GM18868 (cell line): ENCODE measurements at regions not wholly inside any gene's neighbourhood (a gene's known extent, or its start where the extent isn't known, plus 50 kb on each side); places are given as distances from the start of the nearest gene placed in this dataset.
"Not testable (repeated sequence)": the region's sequence is repeated elsewhere in the genome, so short reads cannot be mapped to it uniquely, and the experiment has no call there.

ENCODE experiments used
- ATAC-seq: cut with Tn5 transposase; IDR thresholded peaks from one replicate; pipeline ENCODE4 v1.9.1; 2021; ENCODE audit warnings: mild to moderate bottlenecking, moderate library complexity; ENCODE audit not compliant: unreplicated experiment

DNA sequence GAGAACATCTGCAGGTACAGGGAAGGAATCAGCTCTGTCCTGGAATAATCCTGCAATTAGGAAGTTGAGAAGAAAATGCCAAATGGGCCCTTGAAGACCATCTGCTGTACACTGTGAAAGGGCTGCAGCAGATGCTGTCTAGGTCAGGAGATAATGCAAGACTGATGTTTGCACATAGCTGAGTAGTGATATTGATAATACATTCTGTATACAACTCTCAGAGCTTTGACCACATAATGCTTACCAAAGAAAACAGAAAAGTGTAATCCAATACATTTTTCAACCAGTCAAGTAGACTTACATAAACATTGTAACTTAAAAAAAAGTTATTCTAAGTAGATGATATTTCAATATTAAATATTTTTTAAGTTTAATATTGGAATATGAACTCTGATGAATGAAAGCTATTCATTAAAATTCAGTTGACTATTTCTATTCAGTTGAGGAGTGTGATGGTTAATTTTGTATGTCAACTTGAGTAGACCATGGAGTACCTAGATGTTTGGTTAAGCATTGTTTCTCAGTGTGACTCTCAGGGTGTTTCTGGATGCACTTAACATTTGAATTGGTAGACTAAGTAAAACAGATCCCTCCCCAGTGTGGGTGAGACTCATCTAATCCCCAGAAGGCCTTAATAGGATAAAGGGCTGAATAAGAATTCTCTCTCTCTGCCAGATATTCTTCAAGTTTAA lies 380.1 kb upstream of the PRR16 start:
- ATAC-seq = no peak

DNA sequence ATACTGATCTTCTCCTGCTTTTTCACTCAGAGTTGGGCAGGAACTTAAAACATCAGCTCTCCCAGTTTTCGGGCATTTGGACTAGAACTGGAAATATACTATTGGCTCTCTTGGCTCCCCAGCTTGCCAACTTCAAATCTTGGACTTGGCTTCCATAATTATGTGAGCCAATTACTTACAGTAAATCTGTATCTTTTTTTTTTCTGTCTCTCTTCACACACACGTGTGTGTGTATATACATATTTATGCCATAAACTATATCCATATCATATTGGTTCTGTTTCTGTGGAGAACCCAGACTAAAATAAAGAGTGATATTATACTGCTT lies 379.6 kb upstream of the PRR16 start:
- no peak for ATAC-seq

GRCh38 chr5:120086081-120086480 lies 378.0 kb upstream of the PRR16 start:
- ATAC-seq = no peak

DNA sequence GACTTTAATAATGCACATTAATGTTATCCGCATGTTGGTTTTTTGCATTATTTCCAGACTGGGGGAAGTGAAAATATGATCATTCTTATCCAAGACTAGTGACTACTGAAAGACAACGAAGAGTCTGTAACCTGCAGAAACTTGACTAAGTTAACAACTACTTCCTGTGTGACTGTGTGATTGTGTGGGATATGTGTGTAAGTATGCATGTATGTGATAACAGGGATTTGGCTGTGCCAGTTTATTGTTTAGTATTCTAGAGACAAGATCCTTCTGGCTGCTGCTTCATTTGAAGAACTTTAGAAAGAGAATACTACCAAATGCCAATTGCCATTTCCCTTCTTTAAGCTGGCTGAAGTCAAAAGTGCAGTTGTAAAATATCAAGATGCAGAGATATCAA lies 375.7 kb upstream of the PRR16 start:
- ATAC-seq = no peak

- ATAC-seq = no peak
Observed at GRCh38 chr5:120088836-120089235, 375.3 kb upstream of the PRR16 start.

DNA sequence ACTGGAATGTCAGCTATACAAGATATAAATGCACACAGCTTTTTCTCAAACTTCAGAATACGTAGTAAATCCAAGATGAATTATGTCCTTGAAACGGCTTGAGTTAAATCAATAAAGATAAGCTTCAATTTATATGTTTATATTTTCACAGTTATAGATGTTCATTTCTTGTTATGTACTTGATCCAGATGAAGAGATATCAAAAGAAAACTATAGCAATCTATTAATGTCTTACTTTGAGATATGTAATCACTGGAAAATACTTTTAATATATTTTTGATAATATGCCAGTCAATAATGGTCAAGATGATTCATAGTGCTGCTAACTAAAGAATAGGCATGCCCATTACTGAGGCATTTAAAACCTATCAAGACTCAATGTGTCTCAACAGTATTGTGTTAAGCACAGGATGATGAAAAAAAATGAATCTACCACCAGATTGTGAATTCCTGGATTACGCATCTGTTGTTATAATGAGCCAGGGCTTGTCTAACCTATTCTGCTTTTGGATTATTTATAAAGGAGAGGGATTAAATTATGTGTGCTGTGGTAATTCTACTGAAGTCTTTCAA lies 372.6 kb upstream of the PRR16 start:
- no peak for ATAC-seq

GRCh38 chr5:120092649-120093048 lies 371.5 kb upstream of the PRR16 start:
- ATAC-seq = peak; percentile 14

GRCh38 chr5:120093178-120093577 lies 370.9 kb upstream of the PRR16 start:
- ATAC-seq = peak; percentile 68

- peak; percentile 66 for ATAC-seq
Observed at GRCh38 chr5:120096413-120096812, 367.7 kb upstream of the PRR16 start.

DNA sequence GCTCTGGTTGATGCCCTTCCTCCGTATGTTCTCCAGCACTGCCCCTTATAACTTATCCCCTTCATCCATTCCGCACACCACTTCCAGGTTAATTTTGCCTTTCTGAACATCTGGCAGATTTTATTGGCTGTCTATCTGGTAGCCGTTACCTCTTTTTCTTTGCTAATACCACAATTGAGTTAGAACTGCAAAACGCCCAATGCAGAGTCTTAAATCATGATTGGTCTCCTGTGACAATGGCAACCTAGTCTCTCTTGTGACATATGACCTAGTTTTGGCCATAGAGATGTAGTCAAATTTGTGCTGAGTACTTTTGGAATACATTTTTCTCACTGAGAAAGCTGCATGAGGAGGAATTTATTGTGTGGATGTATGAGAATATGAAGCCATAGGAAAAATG lies 365.7 kb upstream of the PRR16 start:
- no peak for ATAC-seq

DNA sequence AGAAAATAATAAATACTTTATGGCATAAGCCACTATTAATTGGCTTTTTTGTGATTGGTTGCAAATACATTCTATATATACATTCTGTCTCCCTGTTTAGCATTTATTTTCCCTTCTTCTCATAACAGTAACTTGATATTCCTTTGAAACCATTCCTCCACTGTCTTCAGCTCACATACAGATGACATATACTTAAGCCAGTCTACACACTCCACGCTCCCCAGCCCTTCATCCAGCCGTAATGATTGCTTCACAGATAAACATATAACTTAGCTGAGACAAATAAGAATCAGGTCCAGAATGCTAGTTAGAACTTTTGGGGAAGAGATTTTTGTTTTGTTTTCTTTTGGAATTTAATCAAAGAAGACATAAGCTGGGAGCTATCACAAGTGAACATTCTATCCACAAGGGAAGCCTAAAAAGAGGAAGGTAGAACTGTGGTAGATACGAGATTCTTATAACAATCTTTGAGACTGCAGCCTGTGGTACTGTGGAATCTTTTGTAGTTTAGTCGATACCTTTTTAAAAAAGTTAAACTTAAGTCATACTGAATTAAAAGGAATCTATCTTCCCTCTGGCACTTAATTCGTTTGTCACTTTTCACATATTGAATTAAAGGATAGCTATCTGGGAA lies 365.1 kb upstream of the PRR16 start:
- ATAC-seq = no peak

DNA sequence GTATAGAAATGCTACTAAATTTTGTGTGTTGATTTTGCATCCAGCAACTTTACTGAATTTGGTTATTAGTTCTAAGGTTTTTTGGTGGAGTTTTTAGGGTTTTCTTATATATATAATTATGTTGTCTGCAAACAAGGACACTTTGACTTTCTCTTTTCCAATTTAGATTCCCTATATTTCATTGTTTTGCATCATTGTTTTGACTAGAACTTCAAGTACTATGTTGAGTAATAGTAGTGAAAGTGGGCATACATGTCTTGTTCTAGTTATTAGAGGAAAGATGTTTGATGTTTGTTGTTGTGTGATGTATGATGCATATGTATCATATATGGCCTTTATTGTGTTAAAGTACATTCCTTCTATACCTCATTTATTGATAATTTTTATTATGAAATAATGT lies 362.3 kb upstream of the PRR16 start:
- ATAC-seq = no peak

DNA sequence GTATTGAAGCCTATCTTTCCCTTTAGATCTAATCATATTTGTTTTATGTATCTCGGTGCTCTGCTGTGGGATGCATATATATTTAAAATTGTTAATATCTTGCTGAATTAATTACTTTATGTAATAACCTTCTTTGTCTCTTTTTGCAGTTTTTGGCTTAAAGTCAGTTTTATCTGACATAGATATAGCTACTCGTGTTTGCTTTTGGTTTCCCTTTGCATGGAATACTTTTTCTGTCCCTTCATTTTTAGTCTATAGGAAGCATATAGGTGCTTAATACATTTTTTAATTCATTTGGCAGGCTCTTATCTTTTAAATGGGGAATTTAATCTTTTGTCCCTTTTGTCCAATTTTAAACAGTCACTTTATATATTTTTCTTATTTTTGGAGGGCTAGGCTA lies 360.6 kb upstream of the PRR16 start:
- ATAC-seq = peak; percentile 51

DNA sequence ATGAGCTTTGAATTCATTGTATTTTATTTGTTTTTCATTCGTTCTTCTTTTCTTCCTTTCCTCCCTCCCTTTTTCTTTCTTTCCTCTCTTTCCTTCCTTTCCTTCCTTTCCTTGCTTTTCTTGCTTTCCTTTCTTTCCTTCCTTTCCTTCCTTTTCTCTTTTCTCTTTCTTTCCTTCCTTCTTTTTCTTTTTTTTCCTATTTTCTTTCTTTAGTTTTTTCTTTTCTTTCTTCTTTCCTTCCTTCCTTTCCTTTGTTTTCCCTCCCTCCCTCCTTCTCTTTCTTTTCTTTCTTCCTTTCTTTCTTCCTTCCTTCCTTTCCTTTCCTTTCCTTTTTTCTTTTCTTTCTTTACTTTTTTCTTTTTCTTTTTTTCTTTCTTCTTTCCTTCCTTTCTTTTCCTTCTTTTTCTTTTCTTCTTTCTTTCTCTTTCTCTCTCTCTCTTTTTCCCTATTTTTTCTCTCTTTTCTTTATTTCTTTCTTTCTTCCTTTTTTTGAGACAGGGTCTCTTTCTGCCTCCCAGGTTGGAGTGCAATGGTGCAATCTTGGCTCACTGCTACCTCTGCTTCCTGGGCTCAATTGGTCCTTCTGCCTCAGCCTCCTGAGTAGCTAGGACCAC lies 357.1 kb upstream of the PRR16 start:
- ATAC-seq = no peak

DNA sequence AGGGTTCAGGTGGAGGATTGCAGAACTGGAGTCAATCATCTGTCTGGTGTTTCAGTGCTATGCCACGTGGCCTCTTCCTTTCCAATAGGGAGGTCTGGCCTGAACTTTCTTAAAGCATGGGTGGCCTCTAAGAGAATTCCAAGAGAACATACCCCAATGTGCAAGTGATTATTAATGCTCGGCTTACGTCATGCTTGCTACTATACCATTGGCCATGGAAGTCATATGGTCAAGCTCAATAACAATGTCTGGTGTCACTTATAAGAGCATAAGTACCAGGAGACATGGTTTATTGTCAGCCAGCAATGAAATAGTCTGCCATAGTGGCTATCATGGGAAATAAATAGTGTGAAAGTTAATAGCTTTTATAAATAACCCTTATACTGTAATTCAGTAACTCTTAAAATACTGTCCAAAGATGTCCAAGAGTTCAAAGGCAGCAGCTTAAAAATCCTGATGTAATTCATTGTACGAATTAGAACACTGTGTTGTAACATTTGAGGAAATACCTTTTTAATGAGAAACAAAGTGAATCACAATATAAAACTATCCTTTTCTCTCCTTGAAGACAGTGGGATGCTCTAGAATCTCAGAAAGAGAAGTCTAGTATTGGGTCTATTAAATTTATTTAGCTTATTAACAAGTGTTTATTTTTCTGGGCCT lies 355.4 kb upstream of the PRR16 start:
- ATAC-seq = no peak

DNA sequence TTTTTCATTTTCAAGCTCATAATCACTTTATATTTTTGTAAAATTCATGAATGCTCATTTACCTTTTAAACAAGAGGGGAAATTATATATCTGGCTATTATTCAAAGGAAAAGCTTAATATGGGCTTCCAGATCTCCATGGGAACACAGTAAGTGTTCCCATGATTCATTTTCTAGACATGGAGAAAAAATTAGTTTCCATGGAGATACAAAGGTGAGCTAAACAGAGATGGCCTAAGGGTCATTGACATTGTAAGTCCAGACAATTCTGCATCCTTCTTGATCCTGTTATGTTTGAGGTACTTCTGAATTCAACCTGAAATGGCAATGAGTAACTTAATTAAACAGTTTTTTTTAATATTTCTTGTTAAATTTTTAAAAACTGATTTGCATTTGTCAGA lies 341.4 kb upstream of the PRR16 start:
- no peak for ATAC-seq

- no peak for ATAC-seq
Observed at GRCh38 chr5:120124031-120124430, 340.1 kb upstream of the PRR16 start.

DNA sequence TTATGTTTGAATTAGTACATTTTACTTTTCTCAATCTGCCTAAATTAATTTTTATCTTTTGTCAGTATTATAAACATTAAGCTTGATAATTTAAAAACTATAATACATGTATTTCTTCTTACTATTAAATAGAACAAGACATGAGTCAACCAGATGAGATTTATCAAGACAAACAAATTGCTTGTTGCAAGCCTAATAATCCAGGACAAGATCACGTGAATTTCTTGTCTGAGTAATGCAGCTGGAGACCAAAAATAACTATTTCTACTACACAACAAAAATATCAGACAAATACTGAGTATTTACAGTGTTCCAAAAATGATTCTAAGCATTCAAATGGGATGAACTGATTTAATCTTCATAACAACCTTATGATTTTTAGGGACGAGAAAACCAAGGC lies 339.1 kb upstream of the PRR16 start:
- ATAC-seq = no peak

DNA sequence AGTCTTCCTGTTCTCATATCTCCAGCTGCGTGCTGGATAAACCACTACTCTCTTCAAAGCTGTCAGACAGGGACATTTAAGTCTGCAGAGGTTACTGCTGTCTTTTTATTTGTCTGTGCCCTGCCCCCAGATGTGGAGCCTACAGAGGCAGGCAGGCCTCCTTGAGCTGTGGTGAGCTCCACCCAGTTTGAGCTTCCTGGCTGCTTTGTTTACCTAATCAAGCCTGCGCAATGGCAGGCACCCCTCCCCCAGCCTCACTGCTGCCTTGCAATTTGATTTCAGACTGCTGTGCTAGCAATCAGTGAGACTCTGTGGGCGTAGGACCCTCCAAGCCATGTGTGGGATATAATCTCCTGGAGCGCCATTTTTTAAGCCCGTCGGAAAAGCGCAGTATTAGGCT lies 331.8 kb upstream of the PRR16 start:
- not testable (repeated sequence) for ATAC-seq

DNA sequence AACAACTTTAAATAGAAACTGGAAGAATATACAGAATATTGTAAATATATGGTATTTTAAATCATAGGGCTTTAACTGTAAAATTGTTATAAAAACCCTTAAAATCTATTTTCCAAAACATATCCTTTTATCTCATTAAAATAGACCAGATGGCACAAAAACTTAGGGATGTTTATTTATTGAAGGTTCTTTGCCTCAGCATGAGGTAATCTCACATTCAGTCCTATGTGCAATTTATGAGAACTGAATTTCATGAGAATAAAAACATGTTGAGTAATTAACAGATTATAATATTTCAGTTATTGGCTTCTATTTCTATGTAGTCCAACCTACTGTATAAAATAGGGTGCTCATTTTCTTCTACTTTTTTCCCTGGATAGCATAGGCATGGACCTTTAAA lies 329.2 kb upstream of the PRR16 start:
- no peak for ATAC-seq

- ATAC-seq = no peak
Observed at GRCh38 chr5:120137582-120137981, 326.5 kb upstream of the PRR16 start.

GRCh38 chr5:120139039-120139438 lies 325.1 kb upstream of the PRR16 start:
- ATAC-seq = no peak
